ENCODE measurements at regions not wholly inside any gene's neighbourhood (a gene's known extent, or its start where the extent isn't known, plus 50 kb on each side); places are given as distances from the start of the nearest gene placed in this dataset.
"Not testable (repeated sequence)": the region's sequence is repeated elsewhere in the genome, so short reads cannot be mapped to it uniquely, and the experiment has no call there.

DNA sequence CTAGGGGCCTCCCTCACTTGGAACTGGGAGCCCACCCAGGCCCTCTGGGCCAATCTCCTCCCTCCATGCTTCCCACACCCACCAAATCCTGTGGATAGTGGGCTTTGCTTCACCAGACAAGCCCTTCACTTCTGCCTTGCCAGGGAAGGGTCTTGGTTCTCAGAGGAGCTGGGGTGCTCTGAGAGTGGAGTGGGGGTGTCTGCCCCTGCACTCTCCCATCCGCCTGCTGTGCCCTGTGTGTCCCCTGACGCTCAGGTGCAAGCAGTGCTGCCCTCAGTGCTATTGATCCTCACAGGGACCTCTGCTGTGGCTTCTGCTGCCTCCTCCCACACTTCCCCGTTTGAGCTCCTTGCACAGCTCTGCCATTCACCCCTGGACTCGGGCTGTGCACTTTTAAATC is 117.3 kb upstream of the NKX1-1 start:
- Histone ChIP-seq H3K27ac (no peak overlapping the region), H3K9me3 (no peaks in the 10 kb centered on the region), H3K4me3 (no peak overlapping the region), H3K4me1 (peaks cover 0 to 5% (median 0%) of the 10 kb centered on the region in 4 donors), H3K27me3 (peaks cover 0 to 11% of the 10 kb centered on the region in 2 donors), H3K36me3 (no peaks in the 10 kb centered on the region)
- DNase-seq = no peak
- TF ChIP-seq, protein P1, sequence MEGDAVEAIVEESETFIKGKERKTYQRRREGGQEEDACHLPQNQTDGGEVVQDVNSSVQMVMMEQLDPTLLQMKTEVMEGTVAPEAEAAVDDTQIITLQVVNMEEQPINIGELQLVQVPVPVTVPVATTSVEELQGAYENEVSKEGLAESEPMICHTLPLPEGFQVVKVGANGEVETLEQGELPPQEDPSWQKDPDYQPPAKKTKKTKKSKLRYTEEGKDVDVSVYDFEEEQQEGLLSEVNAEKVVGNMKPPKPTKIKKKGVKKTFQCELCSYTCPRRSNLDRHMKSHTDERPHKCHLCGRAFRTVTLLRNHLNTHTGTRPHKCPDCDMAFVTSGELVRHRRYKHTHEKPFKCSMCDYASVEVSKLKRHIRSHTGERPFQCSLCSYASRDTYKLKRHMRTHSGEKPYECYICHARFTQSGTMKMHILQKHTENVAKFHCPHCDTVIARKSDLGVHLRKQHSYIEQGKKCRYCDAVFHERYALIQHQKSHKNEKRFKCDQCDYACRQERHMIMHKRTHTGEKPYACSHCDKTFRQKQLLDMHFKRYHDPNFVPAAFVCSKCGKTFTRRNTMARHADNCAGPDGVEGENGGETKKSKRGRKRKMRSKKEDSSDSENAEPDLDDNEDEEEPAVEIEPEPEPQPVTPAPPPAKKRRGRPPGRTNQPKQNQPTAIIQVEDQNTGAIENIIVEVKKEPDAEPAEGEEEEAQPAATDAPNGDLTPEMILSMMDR (IDR thresholded peaks at IDR 0.05) = no peak
- TF ChIP-seq POLR2A (IDR thresholded peaks at IDR 0.05) = no peak

DNA sequence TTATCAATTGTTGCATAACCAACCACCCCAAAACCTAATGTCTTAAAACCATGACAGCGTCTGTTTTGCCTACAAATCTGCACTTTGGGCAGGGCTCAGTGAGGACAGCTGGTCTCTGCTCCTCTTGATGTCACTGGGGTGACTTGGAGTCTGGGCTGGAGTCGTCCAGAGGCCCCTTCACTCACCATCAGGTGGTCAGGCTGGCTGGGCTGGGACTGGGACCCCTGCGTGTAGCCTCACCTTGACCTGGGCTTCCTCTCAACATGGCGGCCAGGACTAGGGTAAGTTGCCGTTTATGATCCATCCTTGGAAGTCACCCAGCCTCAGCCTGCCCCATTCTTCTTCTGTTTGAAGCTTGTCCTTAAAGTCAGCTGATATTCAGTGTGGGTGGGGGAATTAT is 116.8 kb upstream of the NKX1-1 start:
- DNase-seq = no peak
- Histone ChIP-seq H3K27ac (no peak overlapping the region), H3K9me3 (no peaks in the 10 kb centered on the region), H3K36me3 (no peaks in the 10 kb centered on the region), H3K27me3 (peaks cover 0 to 11% of the 10 kb centered on the region in 2 donors), H3K4me1 (peaks cover 0 to 5% (median 0%) of the 10 kb centered on the region in 4 donors), H3K4me3 (no peak overlapping the region)
- TF ChIP-seq POLR2A (IDR thresholded peaks at IDR 0.05) = no peak
- TF ChIP-seq, protein P1 (IDR thresholded peaks at IDR 0.05) = no peak

- no peak for DNase-seq
These were observed 116.4 kb upstream of the NKX1-1 start for GRCh38 chr4:1522606-1523005.

DNA sequence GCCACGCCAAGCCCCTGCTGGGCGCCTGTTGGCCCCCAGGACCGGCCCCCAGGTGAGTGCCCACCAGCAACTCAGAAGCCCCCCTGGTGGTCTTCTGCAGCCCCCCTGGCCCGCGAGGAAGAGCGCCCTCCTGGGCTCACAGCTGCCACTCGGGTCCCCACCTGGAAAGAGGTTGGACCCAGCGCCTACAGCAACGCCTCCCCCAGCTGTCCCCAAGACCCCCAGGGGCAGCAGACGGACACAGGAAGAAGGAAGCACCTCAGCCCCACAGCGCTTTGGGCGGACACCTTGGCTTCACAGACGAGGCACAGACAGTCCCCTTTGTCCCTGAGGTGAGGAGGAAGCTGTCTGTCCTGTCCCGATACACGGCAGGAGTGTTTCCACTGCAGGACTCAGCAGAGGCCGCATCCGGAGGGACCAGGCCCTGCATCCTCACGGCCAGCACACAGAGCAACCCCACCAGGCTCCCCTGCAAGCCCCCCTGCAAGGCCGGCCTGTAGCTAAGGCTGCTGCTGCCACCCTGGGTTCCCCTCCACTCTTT is 115.6 kb upstream of the NKX1-1 start:
- no peak for TF ChIP-seq POLR2A (IDR thresholded peaks at IDR 0.05)
- TF ChIP-seq, protein P1 (IDR thresholded peaks at IDR 0.05) = no peak
- Histone ChIP-seq H3K4me3 (no peak overlapping the region), H3K27ac (no peak overlapping the region), H3K4me1 (peaks cover 0 to 5% (median 0%) of the 10 kb centered on the region in 4 donors), H3K36me3 (no peaks in the 10 kb centered on the region), H3K27me3 (peaks cover 0 to 11% of the 10 kb centered on the region in 2 donors), H3K9me3 (no peaks in the 10 kb centered on the region)
- no peak for DNase-seq

More at GRCh38 chr4:1522606-1523005, 116.4 kb upstream of the NKX1-1 start:
- Histone ChIP-seq H3K4me3 (no peak overlapping the region), H3K4me1 (peaks cover 0 to 5% (median 0%) of the 10 kb centered on the region in 4 donors), H3K9me3 (no peaks in the 10 kb centered on the region), H3K36me3 (no peaks in the 10 kb centered on the region), H3K27me3 (peaks cover 0 to 11% of the 10 kb centered on the region in 2 donors), H3K27ac (no peak overlapping the region)
- TF ChIP-seq, protein P1 (IDR thresholded peaks at IDR 0.05) = no peak
- TF ChIP-seq POLR2A (IDR thresholded peaks at IDR 0.05) = no peak

DNA sequence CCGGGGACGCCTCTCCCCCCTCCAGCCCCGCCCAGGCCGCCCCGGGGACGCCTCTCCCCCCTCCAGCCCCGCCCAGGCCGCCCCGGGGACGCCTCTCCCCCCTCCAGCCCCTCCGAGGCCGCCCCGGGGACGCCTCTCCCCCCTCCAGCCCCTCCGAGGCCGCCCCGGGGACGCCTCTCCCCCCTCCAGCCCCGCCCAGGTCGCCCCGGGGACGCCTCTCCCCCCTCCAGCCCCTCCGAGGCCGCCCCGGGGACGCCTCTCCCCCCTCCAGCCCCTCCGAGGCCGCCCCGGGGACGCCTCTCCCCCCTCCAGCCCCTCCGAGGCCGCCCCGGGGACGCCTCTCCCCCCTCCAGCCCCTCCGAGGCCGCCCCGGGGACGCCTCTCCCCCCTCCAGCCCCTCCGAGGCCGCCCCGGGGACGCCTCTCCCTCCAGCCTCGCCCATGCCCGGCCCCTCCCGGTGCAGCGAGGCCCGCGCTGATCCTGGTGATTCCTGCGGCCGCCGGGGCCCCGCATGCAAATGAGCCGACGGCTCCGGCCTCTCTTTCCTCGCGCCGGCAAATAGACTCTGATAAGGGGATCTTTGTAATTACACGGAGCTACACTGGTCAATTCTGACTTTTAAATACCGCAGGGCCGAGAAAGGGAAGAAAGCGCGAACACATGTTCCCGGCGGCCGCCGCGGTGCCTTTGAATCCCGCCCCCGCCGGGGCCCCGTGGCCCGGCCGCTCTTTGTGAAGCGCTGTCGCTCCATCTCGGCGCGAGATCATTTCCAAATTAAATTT is 114.7 kb upstream of the NKX1-1 start:
- H3K4me1 ChIP-seq, H3K27ac ChIP-seq, H3K36me3 ChIP-seq, H3K9me3 ChIP-seq: not testable (repeated sequence)
- Histone ChIP-seq H3K4me3 (peak overlapping the region in 3 of 4 donors; percentile 30 to 34 (median 32)), H3K27me3 (peaks cover 0 to 11% of the 10 kb centered on the region in 2 donors)
- peak in 1 of 3 donors; percentile 32 for DNase-seq

All from Peyer's patch (tissue), 4 donors.